Endothelial cell (in vitro differentiated cells): ENCODE measurements at regions not wholly inside any gene's neighbourhood (a gene's known extent, or its start where the extent isn't known, plus 50 kb on each side); places are given as distances from the start of the nearest gene placed in this dataset.

ENCODE experiments used
- DNase-seq: peaks from one replicate; pipeline ENCODE4 v3.0.0; 2021; ENCODE audit warnings: low spot score
- H3K27ac Mint-ChIP-seq: one replicate; pipeline ENCODE4 v1.8.0; 2021; ENCODE audit warnings: mixed read lengths, inconsistent platforms; ENCODE audit not compliant: unreplicated experiment
- H3K27me3 Mint-ChIP-seq: one replicate; pipeline ENCODE4 v1.8.0; 2021; ENCODE audit warnings: mild to moderate bottlenecking, moderate library complexity, mixed read lengths, inconsistent platforms; ENCODE audit not compliant: unreplicated experiment
- H3K36me3 Mint-ChIP-seq: one replicate; pipeline ENCODE4 v1.8.0; 2021; ENCODE audit warnings: mild to moderate bottlenecking, low read depth, mixed read lengths, inconsistent platforms; ENCODE audit not compliant: unreplicated experiment
- H3K4me1 Mint-ChIP-seq: one replicate; pipeline ENCODE4 v1.8.0; 2021; ENCODE audit warnings: mild to moderate bottlenecking, mixed read lengths, inconsistent platforms; ENCODE audit not compliant: unreplicated experiment
- H3K4me3 Mint-ChIP-seq: one replicate; pipeline ENCODE4 v1.8.0; 2021; ENCODE audit warnings: mild to moderate bottlenecking, mixed read lengths, inconsistent platforms; ENCODE audit not compliant: unreplicated experiment
- H3K9me3 Mint-ChIP-seq: one replicate; pipeline ENCODE4 v1.8.0; 2021; ENCODE audit warnings: mixed read lengths, inconsistent platforms; ENCODE audit not compliant: unreplicated experiment
- TF ChIP-seq, protein P1 (sequence below): fragments of 200-600 bp; sonication (generic); IDR thresholded peaks from one replicate; pipeline ENCODE4 v1.5.0; 2021; ENCODE audit warnings: antibody characterized with exemption; ENCODE audit not compliant: unreplicated experiment

DNA sequence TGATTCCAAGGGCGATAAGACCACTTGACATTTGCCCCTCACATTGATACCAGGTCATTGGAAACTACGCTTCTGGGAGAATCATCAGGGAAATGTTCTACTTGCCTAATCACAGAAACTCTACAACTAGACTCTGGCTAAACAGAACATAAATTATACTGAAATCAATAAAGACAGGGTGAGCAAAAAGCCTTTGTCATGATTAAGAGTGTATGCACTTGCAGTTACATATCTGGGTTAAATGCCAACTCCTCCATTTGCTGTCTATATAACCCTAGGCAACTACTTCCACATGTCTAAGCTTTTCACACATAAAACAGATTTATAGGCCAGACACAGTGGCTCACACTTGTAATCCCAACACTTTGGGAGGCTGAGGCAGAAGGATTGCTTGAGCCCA, 125.7 kb downstream of the PHLDA1 start:
- no peak overlapping the region for H3K4me3 Mint-ChIP-seq
- no peaks in the 10 kb centered on the region for H3K27me3 Mint-ChIP-seq
- no peaks in the 10 kb centered on the region for H3K9me3 Mint-ChIP-seq
- H3K27ac Mint-ChIP-seq = no peak overlapping the region
- no peaks in the 10 kb centered on the region for H3K36me3 Mint-ChIP-seq
- TF ChIP-seq, protein P1, sequence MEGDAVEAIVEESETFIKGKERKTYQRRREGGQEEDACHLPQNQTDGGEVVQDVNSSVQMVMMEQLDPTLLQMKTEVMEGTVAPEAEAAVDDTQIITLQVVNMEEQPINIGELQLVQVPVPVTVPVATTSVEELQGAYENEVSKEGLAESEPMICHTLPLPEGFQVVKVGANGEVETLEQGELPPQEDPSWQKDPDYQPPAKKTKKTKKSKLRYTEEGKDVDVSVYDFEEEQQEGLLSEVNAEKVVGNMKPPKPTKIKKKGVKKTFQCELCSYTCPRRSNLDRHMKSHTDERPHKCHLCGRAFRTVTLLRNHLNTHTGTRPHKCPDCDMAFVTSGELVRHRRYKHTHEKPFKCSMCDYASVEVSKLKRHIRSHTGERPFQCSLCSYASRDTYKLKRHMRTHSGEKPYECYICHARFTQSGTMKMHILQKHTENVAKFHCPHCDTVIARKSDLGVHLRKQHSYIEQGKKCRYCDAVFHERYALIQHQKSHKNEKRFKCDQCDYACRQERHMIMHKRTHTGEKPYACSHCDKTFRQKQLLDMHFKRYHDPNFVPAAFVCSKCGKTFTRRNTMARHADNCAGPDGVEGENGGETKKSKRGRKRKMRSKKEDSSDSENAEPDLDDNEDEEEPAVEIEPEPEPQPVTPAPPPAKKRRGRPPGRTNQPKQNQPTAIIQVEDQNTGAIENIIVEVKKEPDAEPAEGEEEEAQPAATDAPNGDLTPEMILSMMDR = no peak
- no peak for DNase-seq
- peaks cover 18% of the 10 kb centered on the region for H3K4me1 Mint-ChIP-seq

DNA sequence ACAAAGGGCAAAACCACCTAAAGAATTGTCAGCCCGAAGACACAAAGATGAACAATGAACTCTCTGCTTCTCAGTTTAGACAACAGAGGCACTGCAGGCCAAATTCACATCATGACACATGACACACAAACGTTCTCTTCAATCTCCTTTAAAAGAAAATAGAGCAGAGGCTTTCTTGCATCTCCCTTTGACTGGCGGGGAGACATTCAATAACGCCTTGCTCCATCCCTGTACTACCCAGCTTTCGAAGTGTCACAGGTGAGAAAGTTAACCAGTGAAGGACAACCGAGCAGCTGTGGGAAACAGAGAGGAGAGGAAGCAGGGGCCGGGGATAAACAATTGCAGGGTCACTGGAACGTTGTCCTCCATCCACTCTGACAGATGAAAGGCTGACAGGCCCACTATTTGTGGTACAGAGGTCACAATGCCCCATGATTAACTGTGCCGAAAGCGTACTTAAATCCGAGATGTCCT, 130.8 kb downstream of the PHLDA1 start:
- Mint-ChIP-seq H3K27ac (no peak overlapping the region), H3K36me3 (no peaks in the 10 kb centered on the region), H3K4me1 (peaks cover 12% of the 10 kb centered on the region), H3K4me3 (no peak overlapping the region), H3K9me3 (no peaks in the 10 kb centered on the region), H3K27me3 (no peaks in the 10 kb centered on the region)
- TF ChIP-seq, protein P1 = no peak
- no peak for DNase-seq

DNA sequence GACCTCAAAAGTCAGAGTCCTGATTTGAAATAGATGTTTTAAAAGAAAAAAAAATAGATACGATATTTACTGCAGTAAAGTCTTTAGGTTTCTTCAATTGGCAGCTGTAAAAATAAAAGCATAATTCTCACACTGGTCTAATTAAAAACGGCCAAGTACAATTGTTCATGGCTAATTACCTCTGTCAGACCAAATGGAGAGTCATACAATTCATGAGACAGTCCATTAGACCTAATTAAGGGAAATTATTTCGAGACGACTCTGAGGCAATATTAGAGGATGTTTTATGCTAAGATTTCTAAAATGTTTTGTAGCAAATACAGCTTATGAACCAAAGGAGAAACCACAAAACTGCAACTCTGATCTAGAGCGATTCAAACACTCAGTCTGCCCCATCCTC, 131.3 kb downstream of the PHLDA1 start:
- Mint-ChIP-seq H3K36me3 (no peaks in the 10 kb centered on the region), H3K27ac (no peak overlapping the region), H3K27me3 (no peaks in the 10 kb centered on the region), H3K4me1 (peaks cover 12% of the 10 kb centered on the region), H3K9me3 (no peaks in the 10 kb centered on the region), H3K4me3 (no peak overlapping the region)
- DNase-seq = no peak
- TF ChIP-seq, protein P1 = no peak

DNA sequence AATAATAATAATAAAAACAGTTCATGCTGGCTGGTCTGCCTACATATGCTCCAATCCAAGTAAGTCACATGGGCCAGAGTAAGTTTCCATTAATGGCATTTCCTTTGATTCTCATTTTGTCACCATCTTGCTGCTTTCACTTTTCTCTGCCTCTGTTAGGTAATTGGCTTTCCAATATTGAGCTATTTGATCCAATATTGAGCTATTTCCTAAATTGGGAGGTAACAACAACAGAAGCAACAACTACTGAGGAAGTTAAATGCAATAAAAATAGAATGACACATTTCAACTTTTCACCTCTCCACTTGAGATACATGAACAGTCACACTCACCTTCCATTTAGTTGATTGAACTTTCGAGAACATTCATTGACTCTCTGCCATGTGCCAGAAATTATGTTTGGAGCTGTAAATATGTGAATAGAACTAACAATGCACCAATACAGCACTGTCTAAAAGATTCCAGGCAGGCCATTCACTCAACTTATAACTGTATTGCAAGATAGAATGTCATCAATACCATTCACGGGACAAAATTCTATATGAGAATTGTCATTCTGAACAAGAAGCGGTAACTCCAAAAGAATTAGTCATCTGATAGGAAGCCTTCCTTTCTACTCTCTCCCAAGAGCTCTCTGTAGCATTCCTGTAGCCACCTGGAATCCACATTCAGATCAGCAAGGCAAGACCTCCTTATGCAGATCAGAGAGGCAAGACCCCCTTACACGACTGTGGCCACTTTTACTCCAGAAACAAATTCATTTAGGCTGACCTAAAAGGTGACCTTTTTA, 136.4 kb downstream of the PHLDA1 start:
- TF ChIP-seq, protein P1 = no peak
- Mint-ChIP-seq H3K36me3 (no peaks in the 10 kb centered on the region), H3K9me3 (no peaks in the 10 kb centered on the region), H3K4me1 (peaks cover 32% of the 10 kb centered on the region), H3K4me3 (no peak overlapping the region), H3K27me3 (peaks cover 2% of the 10 kb centered on the region), H3K27ac (no peak overlapping the region)
- no peak for DNase-seq

DNA sequence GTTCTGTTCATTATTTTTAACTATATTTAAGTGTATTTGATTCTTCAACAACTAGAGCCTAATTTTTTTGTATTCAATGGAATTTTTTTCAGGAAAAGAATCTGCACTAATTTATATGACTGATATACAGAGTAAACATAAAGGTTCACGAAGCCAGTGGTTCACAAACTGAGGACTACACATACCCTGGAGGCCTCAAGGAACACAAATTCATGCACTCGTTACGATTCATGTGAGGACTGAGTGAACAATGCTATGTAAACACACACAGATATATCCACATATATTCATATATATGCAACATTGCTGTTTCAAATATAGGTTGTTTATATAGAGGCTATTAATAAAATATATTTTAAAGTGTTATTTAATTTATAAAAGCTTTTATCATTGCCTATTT, 137.8 kb downstream of the PHLDA1 start:
- Mint-ChIP-seq H3K27me3 (peaks cover 2% of the 10 kb centered on the region), H3K27ac (no peak overlapping the region), H3K36me3 (no peaks in the 10 kb centered on the region), H3K9me3 (no peaks in the 10 kb centered on the region), H3K4me3 (no peak overlapping the region), H3K4me1 (peaks cover 38% of the 10 kb centered on the region)
- TF ChIP-seq, protein P1 = no peak
- DNase-seq = no peak
